SK-N-SH treated with all-trans-retinoic acid at 6 μM for 48 hours (cell line): ENCODE measurements at regions not wholly inside any gene's neighbourhood (a gene's known extent, or its start where the extent isn't known, plus 50 kb on each side); places are given as distances from the start of the nearest gene placed in this dataset.

Experiments
- ATAC-seq: fragments of 200-7000 bp; cut with Tn5 transposase; 3 replicates; pipeline ENCODE4 v1.9.1; 2020; ENCODE audit warnings: mild to moderate bottlenecking, moderate library complexity
- ARNTL ChIP-seq: fragments of 450-650 bp; formaldehyde crosslinking; IDR thresholded peaks from 2 replicates; pipeline ENCODE4 v1.5.0; 2020; ENCODE audit warnings: low read depth, mild to moderate bottlenecking, moderate library complexity, borderline replicate concordance
- BACH2 ChIP-seq: fragments of 250-450 bp; sonication (Bioruptor Pico); IDR thresholded peaks from 2 replicates; pipeline ENCODE4 v1.9.0; 2021; ENCODE audit warnings: mild to moderate bottlenecking, borderline replicate concordance
- CSDC2 ChIP-seq: fragments of 250-450 bp; sonication (Bioruptor Pico); IDR thresholded peaks from 2 replicates; pipeline ENCODE4 v1.5.0; 2020; ENCODE audit warnings: mild to moderate bottlenecking, moderate library complexity
- CSRNP3 ChIP-seq: fragments of 250-450 bp; sonication (Bioruptor Pico); IDR thresholded peaks from 2 replicates; pipeline ENCODE4 v1.5.1; 2021; ENCODE audit warnings: mild to moderate bottlenecking, moderate library complexity
- ESRRG ChIP-seq: fragments of 250-450 bp; sonication (Bioruptor Pico); IDR thresholded peaks from 2 replicates; pipeline ENCODE4 v1.6.1; 2021; ENCODE audit warnings: mild to moderate bottlenecking
- GLIS3 ChIP-seq: fragments of 250-450 bp; sonication (Bioruptor Pico); IDR thresholded peaks from 2 replicates; pipeline ENCODE4 v1.5.0; 2020; ENCODE audit warnings: mild to moderate bottlenecking, moderate library complexity
- ISL1 ChIP-seq: fragments of 250-450 bp; sonication (Bioruptor Pico); IDR thresholded peaks from 2 replicates; pipeline ENCODE4 v2.1.2; 2022; ENCODE audit warnings: mild to moderate bottlenecking, moderate library complexity
- OSR1 ChIP-seq: fragments of 250-450 bp; sonication (Bioruptor Pico); IDR thresholded peaks from 2 replicates; pipeline ENCODE4 v1.8.0; 2022; ENCODE audit warnings: moderate library complexity, mild to moderate bottlenecking, inconsistent platforms
- PATZ1 ChIP-seq: fragments of 250-450 bp; sonication (Bioruptor Pico); IDR thresholded peaks from 2 replicates; pipeline ENCODE4 v1.8.0; 2020; ENCODE audit warnings: mild to moderate bottlenecking, moderate library complexity, borderline replicate concordance
- POU6F1 ChIP-seq: fragments of 250-450 bp; sonication (Bioruptor Pico); IDR thresholded peaks from 2 replicates; pipeline ENCODE4 v1.8.0; 2021; ENCODE audit warnings: low read depth, mild to moderate bottlenecking, moderate library complexity, borderline replicate concordance
- PPARA ChIP-seq: fragments of 250-450 bp; sonication (Bioruptor Pico); IDR thresholded peaks from 2 replicates; pipeline ENCODE4 v1.5.0; 2020; ENCODE audit warnings: mild to moderate bottlenecking, borderline replicate concordance
- RARB ChIP-seq: fragments of 250-450 bp; sonication (Bioruptor Pico); IDR thresholded peaks from 2 replicates; pipeline ENCODE4 v1.8.0; 2021; ENCODE audit warnings: mild to moderate bottlenecking, moderate library complexity
- SNAI2 ChIP-seq: fragments of 250-450 bp; sonication (Bioruptor Pico); IDR thresholded peaks from 2 replicates; pipeline ENCODE4 v1.5.0; 2020; ENCODE audit warnings: mild to moderate bottlenecking, moderate library complexity
- TCF4 ChIP-seq: fragments of 250-450 bp; sonication (Bioruptor Pico); IDR thresholded peaks from 2 replicates; pipeline ENCODE4 v1.8.0; 2021; ENCODE audit warnings: mild to moderate bottlenecking, moderate library complexity, borderline replicate concordance
- TOX ChIP-seq: fragments of 250-450 bp; sonication (Bioruptor Pico); IDR thresholded peaks from 2 replicates; pipeline ENCODE4 v1.8.0; 2021; ENCODE audit warnings: mild to moderate bottlenecking, moderate library complexity, borderline replicate concordance
- TSHZ2 ChIP-seq: fragments of 250-450 bp; sonication (Bioruptor Pico); IDR thresholded peaks from 2 replicates; pipeline ENCODE4 v1.5.0; 2020; ENCODE audit warnings: mild to moderate bottlenecking, moderate library complexity
- ZC3H10 ChIP-seq: fragments of 250-450 bp; sonication (Bioruptor Pico); IDR thresholded peaks from 2 replicates; pipeline ENCODE4 v1.5.1; 2021; ENCODE audit warnings: mild to moderate bottlenecking, moderate library complexity
- ZFP3 ChIP-seq: fragments of 250-450 bp; sonication (Bioruptor Pico); IDR thresholded peaks from 2 replicates; pipeline ENCODE4 v1.5.0; 2020; ENCODE audit warnings: mild to moderate bottlenecking, moderate library complexity
- ZFP30 ChIP-seq: fragments of 450-650 bp; formaldehyde crosslinking; IDR thresholded peaks from 2 replicates; pipeline ENCODE4 v1.5.0; 2022; ENCODE audit warnings: mild to moderate bottlenecking, moderate library complexity
- ZNF565 ChIP-seq: fragments of 450-650 bp; formaldehyde crosslinking; conservative IDR thresholded peaks from 2 replicates; pipeline ENCODE4 v1.5.0; 2020; ENCODE audit warnings: low read depth, mild to moderate bottlenecking, moderate library complexity
- ZNF70 ChIP-seq: fragments of 450-650 bp; formaldehyde crosslinking; IDR thresholded peaks from 2 replicates; pipeline ENCODE4 v1.5.0; 2020; ENCODE audit warnings: mild to moderate bottlenecking, moderate library complexity
- ZNF8 ChIP-seq: fragments of 450-650 bp; formaldehyde crosslinking; IDR thresholded peaks from 2 replicates; pipeline ENCODE4 v1.5.0; 2020; ENCODE audit warnings: mild to moderate bottlenecking, moderate library complexity

GRCh38 chr14:87073880-87074570, 919.0 kb downstream of the GALC start:
- TF ChIP-seq ZFP30 (CRISPR knock-in tag) (no peak), POU6F1 (no peak), ZNF70 (CRISPR knock-in tag) (no peak), RARB (CRISPR knock-in tag) (no peak), ZFP3 (CRISPR knock-in tag) (no peak), ISL1 (CRISPR knock-in tag) (no peak), ARNTL (no peak), ZNF565 (CRISPR knock-in tag) (no peak), TOX (CRISPR knock-in tag) (no peak), GLIS3 (no peak), TSHZ2 (CRISPR knock-in tag) (no peak), CSRNP3 (CRISPR knock-in tag) (no peak), TCF4 (CRISPR knock-in tag) (no peak), ZC3H10 (CRISPR knock-in tag) (no peak), CSDC2 (CRISPR knock-in tag) (no peak), ZNF8 (CRISPR knock-in tag) (no peak), PATZ1 (no peak), BACH2 (no peak), OSR1 (CRISPR knock-in tag) (no peak), PPARA (no peak)
- ATAC-seq: no peak

GRCh38 chr14:87067591-87067990, 925.4 kb downstream of the GALC start:
- no peak for TF ChIP-seq PPARA
- TF ChIP-seq TOX (CRISPR knock-in tag): no peak
- TF ChIP-seq ZC3H10 (CRISPR knock-in tag): no peak
- TF ChIP-seq CSDC2 (CRISPR knock-in tag): no peak
- TF ChIP-seq ZFP30 (CRISPR knock-in tag): no peak
- TF ChIP-seq ZFP3 (CRISPR knock-in tag): no peak
- no peak for TF ChIP-seq ARNTL
- no peak for TF ChIP-seq POU6F1
- no peak for TF ChIP-seq SNAI2 (CRISPR knock-in tag)
- TF ChIP-seq OSR1 (CRISPR knock-in tag): no peak
- TF ChIP-seq ESRRG (CRISPR knock-in tag): no peak
- TF ChIP-seq GLIS3: no peak
- TF ChIP-seq ZNF8 (CRISPR knock-in tag): no peak
- no peak for TF ChIP-seq BACH2
- no peak for TF ChIP-seq TCF4 (CRISPR knock-in tag)
- TF ChIP-seq PATZ1: no peak
- no peak for TF ChIP-seq ZNF565 (CRISPR knock-in tag)
- TF ChIP-seq RARB (CRISPR knock-in tag): no peak
- TF ChIP-seq TSHZ2 (CRISPR knock-in tag): no peak
- ATAC-seq: no peak
